Myocyte (in vitro differentiated cells): ENCODE measurements at regions not wholly inside any gene's neighbourhood (a gene's known extent, or its start where the extent isn't known, plus 50 kb on each side); places are given as distances from the start of the nearest gene placed in this dataset.
A peak's percentile ranks its signal among the peaks of the same experiment; 100 is the strongest.

Experiments
- DNase-seq: peaks from one replicate; pipeline ENCODE4 v3.0.0-alpha.2; 2012; ENCODE audit warnings: low read depth

DNA sequence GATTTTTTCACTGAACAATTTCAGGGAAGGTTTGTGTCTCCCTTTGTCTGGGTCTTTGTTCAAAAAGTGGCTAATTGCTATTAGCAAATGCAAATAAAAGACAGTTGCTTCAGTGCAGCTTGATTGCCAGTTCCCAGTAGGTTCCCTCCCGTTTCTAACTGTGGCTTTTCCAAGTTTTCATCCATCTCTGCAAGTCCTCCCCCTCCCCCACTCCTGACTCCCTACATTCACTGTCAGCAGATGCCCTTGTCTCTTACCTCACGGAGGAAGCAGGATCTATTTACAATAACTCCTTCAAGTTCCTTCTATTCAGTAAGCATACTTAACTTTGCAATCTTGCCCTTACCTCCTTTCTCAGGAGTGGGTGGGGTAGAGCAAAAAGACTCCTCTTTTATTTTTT, 55.4 kb upstream of the SCEL start:
- no peak for DNase-seq

DNA sequence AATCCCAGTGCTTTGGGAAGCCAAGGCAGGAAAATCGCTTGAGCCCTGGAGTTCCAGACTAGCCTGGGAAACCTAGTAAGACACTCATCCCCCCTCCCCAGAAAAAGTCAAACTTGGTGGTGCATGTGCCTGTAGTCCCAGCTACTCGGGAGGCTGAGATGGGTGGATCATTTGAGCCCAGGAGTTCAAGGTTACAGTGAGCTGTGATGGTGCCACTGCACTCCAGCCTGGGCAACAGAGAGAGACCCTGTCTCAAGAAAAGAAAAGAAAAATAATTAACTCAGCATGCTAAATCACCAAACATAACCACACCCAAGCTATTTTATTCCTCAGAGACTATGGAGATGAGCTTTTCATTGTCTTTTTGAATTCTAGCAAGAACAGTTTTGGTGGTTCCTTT, 56.2 kb upstream of the SCEL start:
- no peak for DNase-seq

DNA sequence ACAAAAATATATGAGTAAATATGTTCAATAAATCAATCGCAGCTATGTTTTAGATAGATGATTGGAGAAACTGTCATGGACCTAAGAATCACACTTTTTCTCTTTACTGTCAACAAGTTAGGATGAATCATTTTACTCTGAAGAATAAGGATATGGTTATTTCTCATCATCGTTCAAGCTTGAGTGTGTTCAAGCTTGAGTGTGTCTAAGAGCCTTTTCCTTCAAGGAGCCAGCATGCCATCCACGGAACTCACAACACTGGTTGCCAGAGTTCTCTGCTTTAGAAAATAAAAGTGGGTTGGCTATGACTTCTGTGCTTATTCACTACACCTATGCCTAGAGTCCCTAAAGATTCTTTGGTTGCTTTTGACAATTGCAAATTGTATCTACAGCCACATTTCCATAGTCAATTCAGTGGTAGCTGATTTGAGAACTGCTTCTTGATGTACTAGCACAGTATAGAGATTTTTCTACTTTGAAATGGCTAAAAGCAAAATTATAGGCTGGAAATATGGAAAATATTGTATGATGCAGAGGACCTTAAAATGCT, 58.1 kb upstream of the SCEL start:
- DNase-seq, result no peak

- no peak for DNase-seq
Measured at GRCh38 chr13:77476456-77476855, 59.0 kb upstream of the SCEL start.

GRCh38 chr13:77475345-77476084, 60.0 kb upstream of the SCEL start:
- DNase-seq, result no peak

DNA sequence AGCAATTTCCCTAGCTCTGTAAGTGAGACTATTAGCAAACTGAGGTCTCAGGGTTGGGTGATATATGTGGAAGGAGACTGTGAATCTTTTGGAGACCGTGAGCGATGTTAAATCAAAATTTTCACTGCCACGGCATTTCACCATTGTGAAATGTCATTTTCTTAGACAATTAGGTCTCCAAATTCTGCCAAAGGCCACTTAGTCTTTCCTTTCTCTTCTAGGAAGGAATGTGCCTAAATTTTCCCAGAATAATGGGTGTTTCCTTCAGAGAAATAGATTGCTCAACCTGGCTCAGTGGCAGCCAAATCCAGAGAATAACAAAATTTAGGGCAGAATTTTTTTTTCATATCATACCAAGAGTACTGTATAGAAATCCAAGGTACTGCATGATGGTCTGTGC, 64.5 kb upstream of the SCEL start:
- no peak for DNase-seq

GRCh38 chr13:77466753-77467422, 68.6 kb upstream of the SCEL start:
- no peak for DNase-seq

DNA sequence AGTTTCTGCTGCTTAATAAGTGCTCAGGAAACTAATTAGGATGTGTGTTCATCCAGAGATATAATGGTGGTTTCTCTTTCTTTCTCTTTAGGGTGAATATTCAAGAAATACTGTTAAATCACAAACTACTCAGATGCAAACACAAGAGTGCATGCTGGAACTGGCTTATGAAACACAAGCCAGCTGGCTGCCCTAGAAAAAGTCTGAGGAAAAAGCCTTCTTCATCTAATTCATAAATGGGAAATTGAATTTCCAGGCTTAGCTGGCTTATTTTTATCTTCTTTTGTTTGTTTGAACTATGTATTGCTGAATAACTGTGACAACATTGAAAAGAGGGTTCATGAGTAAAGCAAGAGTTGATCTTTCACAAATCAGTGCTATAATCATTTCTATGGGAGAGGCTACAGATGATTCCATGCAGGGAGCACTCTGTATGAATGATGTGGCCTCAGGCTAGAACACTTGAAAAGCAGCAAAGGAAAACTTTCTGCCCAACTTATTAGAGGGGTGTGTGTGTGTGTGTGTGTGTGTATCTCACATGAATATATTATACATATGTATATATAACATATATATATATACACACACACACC, 69.8 kb upstream of the SCEL start:
- DNase-seq, result no peak

DNA sequence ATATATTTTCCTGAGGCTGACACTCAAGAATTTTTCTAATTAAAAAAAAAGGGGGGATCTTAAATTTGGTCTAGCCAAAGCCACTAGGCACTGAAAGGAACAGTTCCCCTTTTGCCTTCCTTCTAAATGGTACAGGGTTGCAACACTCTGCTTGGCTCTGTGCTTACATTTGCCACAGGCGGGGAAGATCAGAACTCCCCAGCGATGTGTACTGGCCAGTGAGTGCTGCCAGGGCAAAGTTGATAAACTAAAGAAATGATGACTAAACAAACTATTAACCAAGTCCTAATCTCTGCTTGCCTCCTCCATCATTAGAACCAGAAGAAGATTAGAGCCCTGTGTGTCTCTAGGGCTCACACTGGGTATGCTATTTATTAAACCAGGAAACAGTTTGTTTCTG, 75.3 kb upstream of the SCEL start:
- no peak for DNase-seq

GRCh38 chr13:77459592-77459991, 75.9 kb upstream of the SCEL start:
- DNase-seq, result no peak

DNA sequence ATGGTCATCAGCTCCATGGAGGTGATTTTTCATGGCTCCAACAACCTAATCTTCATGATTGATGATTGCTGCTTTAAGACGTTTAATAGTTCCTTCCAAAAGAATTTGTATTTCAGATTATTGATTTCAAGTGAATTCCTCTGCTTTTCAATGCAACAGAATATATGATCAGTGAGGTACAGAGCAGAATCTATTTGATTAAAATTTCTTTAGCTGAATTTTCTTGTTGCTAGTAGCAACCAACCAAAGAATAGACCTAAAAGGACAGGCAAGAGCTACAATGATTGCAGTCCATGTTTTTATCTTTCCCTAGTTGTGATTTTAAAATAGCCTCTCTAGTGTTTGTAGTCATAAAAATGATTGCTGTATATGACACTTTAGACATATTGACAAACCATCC, 76.8 kb upstream of the SCEL start:
- DNase-seq, result no peak

DNA sequence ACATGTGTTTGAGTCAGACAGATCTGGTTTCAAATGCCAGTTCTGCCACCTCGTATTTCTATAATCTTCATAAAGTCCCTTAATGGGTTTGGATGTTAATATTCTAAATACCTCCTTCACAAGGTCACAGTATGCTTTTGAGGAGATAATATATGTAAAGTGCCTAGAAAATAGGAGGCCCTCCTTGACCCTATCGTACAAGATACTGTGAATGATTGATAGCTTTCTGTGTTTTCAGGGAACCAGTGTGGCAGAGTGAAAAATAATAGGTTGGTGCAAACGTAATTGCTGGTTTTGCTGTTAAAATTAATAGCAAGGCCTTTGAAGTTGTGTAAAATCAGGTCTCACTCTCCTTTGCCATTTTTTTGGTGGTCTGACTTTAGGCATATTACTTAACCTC, 77.5 kb upstream of the SCEL start:
- DNase-seq, result no peak

GRCh38 chr13:77456271-77456670, 79.2 kb upstream of the SCEL start:
- DNase-seq, result no peak

DNA sequence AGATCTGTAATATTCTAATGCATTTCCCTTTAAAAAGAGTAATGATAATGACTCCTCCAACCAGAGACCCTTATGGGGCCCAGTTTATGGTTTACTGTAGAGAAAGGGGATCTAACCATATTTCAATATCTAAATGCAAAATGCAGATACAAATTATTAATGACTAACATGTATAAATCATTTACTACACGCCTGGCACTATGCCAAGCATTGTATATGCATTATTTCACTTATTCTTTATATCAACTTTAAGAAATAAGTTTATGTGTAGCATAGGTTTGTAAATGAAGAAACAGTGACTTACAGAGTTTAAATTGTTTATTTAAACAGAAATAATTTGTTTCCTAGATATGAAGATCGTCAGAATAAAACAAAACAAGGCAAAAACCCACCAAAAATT, 86.2 kb upstream of the SCEL start:
- no peak for DNase-seq

- no peak for DNase-seq
Measured at GRCh38 chr13:77448689-77449088, 86.8 kb upstream of the SCEL start.

DNA sequence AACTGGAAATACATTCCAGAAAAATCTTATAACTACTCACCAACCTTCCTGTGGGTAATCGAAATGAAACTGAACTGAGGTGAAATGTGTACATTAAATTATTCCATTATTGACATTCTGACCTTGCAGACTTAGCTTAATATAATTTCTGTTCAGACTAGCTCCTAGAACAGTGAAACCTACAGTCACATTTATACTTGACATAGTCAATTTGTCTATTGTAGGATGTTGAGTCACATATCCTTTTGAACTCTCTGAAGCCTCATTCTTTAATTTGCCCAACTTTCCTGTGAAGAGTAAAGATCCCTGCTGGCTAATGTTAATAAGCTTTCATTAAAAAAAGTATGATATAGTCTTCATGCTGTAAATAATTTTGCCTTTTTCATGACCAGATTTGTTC, 92.0 kb upstream of the SCEL start:
- no peak for DNase-seq

- DNase-seq, result no peak
Measured at GRCh38 chr13:77437267-77437666, 98.2 kb upstream of the SCEL start.

- no peak for DNase-seq
Measured at GRCh38 chr13:77434289-77434688, 101.2 kb upstream of the SCEL start.

GRCh38 chr13:77431449-77431848, 104.1 kb upstream of the SCEL start:
- no peak for DNase-seq

DNA sequence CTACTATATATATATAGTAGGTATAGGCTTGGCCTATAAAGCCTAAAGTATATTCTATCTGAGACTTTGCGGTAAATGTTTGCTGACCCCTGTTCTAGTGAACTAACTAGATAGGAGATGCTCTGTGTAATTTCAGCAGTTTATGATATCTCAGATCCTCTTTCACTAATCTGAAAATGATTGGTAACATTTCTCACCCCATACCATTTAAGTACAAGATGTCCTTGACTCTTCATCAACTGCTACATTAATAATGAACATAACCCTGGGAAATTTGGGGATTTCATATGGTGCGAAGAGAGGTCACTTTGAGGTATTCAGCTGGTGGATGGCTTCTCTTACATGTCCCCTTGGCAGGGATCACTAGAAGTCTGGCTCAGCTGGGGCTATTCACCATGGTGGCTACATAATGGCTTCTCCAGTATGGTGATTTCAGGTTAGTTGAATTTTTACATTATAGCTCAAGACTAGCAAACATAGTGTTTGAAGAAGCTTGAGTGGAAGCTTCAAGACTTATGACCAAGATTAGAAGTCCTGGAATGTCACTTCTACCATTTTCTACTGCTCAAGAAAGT, 103.6 kb upstream of the MYCBP2 start:
- no peak for DNase-seq

GRCh38 chr13:77429320-77430142, 102.6 kb upstream of the MYCBP2 start:
- DNase-seq, result peak; percentile 37
